GM21390 (cell line): ENCODE measurements at regions not wholly inside any gene's neighbourhood (a gene's known extent, or its start where the extent isn't known, plus 50 kb on each side); places are given as distances from the start of the nearest gene placed in this dataset.
"Not testable (repeated sequence)": the region's sequence is repeated elsewhere in the genome, so short reads cannot be mapped to it uniquely, and the experiment has no call there.

Experiments used
- ATAC-seq: cut with Tn5 transposase; IDR thresholded peaks from one replicate; pipeline ENCODE4 v1.9.1; 2021; ENCODE audit not compliant: unreplicated experiment

DNA sequence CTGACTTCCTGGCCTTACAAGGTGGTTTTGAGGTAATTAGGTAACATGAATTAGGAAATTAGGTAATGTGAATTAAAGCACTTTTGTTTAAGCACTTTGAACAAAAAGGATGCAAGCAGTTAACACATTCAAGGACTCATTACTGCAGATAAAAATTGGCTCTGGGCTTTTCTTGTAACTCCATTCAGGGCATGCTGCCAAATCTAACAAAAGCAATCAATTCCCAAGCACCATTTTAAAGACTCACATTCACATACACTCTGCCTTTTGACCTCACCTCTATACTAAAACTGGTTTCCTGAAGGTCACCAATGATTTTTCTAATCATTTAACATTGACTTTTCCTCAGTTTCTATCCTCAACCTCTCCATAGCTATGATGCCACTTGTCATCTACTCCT, 251.2 kb upstream of the RHOBTB1 start:
- no peak for ATAC-seq

DNA sequence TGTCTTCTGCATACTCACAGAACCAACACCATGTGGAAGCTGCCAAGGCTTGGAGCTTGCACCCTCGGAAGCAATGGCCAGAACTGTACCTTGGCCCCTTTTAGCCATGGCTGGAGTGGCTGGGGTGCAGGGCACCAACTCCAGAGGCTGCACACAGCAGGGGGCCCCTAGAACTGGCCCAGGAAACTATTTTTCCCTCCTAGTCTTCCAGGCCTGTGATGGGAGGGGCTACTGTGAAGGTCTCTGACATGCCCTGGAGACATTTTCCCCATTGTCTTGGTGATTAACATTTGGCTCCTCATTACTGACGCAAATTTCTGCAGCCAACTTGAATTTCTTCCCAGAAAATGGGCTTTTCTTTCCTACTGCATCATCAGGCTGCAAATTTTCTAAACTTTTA, 248.6 kb upstream of the RHOBTB1 start:
- ATAC-seq: not testable (repeated sequence)

DNA sequence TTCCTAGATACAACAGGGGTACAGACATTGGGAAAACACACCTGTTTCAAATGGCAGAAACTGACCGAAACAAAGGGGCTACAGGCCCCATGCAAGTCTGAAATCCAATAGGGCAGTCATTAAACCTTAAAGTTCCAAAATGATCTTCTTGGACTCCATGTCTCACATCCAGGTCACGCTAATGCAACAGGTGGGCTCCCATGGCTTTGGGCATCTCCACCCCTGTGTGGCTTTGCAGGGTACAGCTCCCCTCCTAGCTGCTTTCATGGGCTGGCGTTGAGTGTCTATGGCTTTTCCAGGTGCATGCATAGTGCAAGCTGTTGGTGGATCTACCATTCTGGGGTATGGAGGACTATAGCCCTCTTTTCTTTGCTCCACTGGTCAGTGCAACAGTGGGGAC, 248.1 kb upstream of the RHOBTB1 start:
- ATAC-seq: no peak

DNA sequence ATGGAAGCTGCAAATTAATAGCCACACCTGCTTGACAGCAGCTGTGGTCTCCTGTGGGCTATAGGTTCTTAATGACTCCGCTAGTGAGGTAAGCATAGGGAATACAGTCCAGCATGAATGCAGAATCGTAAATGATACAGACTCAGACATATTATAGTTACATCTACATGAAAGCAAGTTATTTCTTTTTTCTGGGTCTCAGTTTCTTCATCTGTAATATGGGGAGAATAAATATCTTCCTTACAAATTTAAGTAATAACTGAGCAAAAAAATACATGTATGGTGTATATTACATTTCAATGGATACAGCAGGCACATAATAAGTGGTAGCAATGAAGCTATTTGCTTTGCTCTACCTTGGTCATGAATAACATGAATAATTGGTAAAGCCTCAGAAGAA, 245.9 kb upstream of the RHOBTB1 start:
- ATAC-seq: no peak

DNA sequence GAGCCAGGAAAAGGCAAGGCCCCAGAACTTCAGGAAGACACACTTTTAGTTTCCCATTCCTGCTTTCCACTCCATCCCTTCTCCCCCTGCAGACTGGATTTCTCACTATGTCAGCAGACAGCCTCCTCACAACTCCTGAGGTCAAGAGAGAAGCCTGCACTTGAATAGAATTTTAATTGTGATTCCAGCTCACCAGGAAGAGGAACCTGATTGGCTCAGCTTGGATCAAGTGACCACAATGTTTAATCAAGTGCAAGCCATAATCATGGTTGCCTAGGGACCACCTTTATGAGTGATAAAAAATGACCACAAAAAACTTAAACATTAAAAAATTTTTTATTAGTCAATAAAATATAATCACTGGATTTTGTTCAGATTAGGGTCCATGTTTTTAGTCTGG, 244.7 kb upstream of the RHOBTB1 start:
- no peak for ATAC-seq

DNA sequence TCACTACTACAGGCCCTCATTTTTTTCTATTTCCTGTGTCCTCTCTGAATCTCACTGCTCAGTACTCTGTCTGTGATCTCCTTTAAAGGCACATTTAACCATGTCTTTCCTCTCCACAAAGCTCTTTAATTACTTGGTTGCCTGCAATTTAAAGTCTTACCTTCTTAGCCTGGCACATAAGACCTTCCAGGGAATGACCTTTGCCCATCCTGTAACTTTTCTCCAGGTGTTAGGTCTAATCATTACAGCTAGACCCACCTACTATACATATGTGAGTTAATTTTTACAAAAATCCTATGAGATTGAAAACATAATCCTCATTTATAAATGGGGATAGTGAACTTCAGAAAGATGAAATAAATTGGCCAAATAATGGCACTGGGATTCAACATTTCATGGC, 244.1 kb upstream of the RHOBTB1 start:
- ATAC-seq: no peak

DNA sequence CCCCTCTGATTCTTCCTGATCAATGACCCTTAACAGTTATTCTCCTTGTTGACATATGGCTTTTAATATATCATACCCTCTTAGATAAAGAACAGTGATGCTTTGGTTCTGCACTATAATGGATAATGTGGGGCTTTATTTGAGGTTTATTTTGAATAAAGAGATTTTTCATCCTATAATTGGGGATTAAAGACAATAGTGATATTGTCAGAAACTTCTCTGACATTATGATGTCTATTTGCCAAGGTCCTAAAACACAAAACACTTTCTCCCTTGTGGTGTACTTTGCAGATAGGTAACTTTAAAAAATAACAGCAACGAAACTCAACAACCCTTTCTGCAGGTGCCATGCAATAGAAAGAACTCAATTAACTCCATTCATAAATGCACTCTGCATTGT, 243.6 kb upstream of the RHOBTB1 start:
- ATAC-seq: no peak

DNA sequence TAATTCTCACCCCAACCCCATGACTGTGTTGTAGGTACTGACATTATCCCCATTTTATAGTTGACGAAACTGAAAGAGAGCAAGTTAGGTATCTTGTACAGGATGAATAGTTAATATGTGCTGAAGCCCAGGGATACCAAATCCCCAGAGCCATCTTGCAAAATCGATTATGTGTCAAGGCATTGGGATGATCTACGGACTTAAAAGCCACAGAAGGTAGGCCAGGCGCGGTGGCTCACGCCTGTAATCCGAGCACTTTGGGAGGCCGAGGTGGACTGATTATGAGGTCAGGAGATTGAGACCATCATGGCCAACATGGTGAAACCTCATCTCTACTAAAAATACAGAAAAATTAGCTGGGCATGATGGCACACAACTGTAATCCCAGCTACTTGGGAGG, 242.4 kb upstream of the RHOBTB1 start:
- no peak for ATAC-seq

DNA sequence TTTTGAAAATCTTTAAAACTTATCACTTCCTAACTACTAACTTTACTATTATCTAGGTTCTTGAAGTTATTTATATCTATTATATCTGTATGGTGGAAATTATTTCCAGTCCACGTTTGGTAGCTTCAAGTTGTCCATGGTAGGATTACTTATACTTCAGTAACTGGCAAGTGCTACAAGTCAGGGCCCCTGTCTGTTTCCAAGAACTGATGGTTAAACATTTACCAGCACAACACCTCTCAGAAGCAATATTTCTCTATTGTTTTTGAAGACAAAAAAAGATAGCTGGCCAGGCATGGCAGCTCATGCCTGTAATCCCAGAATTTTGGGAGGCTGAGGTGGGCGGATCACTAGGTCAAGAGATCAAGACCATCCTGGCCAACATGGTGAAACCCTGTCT, 240.4 kb upstream of the RHOBTB1 start:
- no peak for ATAC-seq

DNA sequence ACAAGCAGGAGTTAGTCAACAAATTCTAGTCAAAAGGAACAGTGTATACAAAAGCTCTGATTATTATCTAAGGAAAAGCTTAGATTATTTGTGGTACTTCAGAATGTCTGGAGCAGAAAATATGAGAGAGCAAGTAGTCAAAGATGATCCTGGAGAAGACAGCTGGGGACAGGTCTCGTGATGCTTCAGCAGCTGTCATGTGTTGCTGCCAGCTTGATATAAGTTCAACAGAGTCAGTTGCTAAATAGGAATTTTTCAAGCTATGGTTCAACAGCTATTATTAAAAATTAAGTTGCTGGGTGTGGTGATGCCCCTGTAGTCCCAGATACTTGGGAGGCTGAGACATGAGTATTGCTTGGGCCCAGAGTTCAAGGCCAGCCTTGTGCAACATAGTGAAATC, 240.0 kb upstream of the RHOBTB1 start:
- ATAC-seq: no peak

DNA sequence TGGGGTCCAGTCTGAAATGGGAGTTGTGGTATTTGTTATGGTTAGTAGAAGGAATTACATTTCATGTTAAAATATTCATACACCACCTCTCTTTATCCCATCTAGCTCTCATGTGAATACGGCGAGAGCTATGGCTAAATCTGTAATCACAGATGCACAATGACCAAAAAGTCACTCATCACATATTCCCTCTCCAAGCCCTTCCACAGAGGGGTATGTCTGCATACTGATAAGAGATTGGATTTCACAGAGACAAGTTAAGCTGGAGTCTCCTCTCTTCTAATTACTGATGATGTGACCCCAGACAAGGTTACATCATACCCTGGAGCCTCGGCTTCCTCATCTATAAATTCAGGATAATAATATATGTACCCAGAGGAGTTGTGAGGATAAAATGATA, 237.8 kb upstream of the RHOBTB1 start:
- ATAC-seq: no peak

DNA sequence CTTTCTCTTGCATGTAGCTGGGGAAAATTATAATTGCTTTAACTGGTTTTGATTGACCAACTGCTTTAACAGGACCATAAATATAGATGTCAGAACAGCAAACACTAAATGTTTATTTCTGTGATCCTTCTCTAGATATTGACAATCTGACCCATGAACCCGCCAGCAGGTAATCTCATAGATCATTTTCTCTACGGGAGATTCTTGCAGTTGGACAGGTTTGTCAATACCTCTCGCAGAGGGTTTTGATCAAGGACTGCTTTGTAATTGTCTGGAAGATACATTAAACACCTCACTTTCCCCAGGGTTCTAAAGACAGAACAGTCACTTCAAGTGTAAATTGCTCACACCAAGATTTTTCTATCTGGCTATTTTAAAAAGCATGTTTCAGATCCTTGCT, 235.8 kb upstream of the RHOBTB1 start:
- ATAC-seq: no peak

DNA sequence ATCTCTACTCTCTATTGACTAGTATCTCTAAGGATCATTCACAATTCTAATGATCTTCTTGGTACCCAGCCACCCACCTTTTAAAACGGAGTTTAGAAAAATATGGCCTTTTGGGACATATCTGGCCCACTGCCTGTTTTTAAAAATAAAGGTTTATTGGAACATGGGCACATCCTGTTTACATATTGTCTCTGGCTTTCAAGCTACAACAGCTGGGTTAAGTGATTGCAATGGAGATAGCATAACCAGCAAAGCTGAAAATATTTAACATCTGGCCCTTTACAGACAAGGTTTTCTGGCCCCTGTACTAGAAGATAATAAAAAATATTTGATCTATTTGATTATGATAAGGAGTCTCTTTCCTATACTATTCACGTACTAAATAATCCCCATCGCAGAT, 232.4 kb upstream of the RHOBTB1 start:
- no peak for ATAC-seq

DNA sequence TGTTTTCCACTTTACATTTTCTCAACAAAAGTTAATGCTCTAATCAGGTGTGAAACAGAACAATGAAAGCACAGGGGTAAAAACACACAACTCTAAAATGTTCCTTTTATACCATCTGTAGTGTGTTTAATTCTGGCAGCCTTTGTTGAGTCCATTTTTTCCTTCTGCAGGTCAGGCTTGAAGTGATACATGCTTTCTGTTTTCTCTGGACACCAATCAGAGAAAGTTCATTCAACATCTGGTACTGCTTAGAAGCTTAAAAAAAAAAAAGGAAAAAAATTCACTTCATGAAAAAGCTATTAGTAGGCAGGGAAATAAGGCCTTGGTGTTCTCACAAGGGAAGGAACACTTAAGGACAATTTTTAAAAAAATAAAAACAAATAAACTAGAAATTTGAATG, 231.3 kb upstream of the RHOBTB1 start:
- no peak for ATAC-seq

DNA sequence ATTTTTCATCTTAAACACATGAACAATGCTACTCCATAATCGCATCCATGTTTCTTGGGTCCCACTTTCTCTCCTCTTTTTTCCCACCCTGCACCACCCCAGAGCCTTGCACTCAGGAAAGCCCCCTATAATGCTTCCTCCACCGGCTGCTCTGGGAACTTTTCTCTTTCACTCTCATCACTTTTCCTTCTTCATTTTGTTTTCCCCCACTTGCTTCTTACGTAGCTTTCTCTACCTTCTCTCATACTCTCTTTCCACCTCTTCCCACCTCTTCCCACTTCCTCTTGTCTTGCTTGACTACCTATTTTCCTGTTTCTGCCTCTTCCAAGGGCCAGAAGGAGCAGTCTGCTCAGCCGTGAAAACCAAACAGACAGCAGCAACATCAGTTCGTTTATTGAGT, 229.5 kb upstream of the RHOBTB1 start:
- no peak for ATAC-seq

DNA sequence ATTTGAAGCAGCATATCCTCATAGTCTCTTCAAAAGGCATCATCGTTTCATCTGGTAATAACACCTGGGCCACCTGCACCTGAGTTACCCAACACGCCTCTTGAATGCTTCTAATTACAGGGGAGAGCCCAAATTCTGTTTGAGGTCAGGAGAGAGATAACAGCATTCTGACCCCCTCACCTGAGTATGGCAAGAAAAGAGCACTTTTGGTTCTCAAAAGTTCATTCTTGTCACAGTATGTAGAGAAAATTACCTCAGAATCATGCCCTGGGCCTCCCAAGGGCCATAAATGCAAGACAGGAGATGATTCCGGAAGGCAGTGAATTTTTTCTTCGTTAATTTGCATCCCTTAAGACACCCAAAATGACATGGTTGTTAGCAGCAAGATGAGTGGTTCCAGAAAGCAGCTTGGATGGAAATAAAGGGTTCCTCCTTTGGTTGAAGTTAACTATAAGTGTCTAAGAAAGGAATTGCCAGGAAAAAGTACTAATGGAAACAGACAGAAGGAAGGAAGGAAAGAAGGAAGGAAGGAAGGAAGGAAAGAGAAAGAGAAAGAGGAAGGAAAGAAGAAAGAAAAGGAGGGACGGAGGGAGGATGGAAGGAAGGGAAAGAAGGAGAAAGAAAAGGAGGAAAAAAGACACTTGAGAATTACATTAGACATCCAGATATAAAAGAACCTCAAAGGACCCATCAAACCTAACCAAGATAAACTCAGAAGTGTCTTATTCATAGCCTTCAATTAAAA, 228.4 kb upstream of the RHOBTB1 start:
- ATAC-seq: no peak

DNA sequence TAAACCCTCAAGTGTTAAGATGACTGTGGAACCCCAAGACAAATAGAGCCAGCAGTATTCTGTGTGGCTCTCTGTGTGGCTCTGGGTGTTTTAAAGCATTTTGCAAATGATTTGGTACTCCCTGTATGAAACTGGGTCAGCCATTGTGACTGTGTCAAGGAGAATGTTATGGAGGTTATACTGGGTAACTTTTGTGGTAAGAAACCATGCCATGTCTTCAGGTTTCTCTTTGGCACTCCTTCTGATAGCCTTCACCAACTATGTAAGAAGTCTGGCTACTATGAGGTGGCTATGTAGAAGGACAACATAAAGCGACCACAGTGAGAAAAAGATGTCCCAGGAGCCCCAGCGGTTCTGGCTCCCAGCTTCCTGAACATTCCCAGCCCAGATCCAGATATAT, 226.6 kb upstream of the RHOBTB1 start:
- no peak for ATAC-seq

DNA sequence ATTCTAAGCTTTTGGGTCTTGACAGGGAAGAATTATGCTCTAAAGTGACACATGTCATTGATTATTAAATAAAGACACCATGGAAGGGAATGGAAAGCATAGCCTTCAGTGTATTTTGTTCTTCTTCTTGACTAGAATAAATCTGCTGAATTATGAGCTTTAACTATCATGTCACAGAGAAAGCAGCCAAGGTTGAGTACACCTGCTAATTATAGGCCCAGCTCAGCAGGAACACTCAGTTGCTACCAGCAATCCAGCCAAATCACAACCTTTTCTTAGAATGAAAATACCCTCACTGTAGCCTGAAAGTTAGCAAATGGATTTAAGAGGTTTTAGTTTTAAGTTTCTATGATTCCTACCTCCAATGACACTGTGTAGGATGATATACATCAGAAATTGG, 225.3 kb upstream of the RHOBTB1 start:
- ATAC-seq: no peak

DNA sequence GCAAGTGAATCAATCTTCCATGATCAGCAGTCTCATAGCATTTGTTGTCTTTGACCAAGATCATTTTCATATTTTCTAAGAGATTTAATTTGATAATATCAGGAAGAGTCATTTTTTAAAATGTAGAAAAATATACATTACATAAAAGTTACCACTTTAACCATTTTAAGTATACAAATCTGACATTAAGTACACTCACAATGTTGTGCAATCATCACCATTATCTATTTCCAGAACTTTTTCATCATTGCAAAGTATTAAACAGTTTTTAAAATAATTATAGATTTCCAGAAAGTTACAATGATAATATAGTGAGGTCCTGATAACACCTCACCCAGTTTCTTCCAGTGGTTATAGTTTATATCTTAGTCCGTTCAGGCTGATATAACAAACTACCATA, 222.5 kb upstream of the RHOBTB1 start:
- no peak for ATAC-seq

DNA sequence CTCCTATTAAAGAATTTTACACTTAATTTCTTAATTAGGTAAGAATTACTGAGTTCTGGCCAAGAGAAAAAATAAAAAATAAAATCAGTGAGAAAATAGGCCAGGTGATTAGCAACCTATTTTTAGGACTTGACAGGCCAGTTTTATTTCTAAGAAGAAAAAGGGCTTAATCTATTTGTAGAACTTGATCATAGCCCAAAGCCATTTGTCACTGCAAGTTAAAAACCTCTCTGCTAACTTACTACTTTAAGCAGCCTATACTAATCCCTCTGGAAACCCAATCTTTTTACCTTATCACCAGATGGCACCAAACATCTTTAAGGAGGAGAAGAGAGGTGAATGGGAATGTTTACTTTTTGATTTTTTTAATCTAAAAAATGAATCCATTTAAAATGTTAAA, 222.1 kb upstream of the RHOBTB1 start:
- ATAC-seq: no peak

DNA sequence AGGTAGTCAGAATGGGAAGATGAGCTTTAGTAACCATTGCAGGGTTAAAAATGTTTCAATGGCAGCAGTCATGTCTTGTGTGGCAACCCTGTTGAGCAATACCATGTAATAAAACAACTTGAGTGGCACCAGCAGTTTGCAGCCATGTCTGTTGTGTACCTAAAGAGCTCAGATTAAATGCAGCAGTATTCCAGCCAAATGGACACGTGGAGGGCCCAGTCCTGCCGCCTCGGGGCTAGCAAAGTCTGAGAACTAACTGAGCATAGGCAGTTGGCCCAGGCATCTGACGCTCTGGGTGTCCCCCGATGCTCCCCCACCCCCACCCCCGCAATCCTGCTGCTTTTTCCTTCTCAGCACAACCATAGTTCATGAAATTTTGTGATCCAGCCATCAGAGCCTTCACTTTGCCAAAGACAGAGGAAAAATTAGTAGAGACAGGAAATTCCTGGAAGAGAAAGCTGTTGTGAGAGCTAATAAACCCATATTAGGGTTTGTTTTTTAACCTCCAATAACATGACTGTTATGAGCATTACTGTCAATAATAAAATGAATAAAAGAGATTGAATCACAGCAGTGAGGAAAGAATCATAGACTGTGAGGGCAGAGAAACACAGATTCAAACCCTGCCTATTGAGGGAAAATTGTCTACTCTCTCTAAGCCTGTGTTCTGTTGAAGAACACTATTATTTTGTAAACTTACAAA, 220.6 kb upstream of the RHOBTB1 start:
- ATAC-seq: no peak

DNA sequence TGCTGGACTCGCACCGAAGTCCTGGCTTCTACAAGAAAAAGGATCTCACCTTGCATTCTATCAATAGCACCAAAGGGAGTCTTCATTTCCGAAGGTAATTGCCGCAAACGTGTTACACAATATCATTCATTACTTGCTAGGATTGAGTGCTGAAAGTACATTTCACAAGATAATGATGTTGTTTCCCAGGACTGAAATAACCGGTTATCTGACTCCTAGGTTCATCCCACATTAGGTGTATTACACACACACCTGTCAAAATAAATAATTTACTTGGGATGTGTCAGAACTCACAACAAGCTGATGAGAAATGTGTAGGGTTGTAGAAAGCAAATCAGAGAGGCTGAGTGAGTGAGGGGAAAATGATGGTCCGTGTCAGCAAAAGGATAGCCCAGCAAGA, 219.4 kb upstream of the RHOBTB1 start:
- ATAC-seq: no peak

DNA sequence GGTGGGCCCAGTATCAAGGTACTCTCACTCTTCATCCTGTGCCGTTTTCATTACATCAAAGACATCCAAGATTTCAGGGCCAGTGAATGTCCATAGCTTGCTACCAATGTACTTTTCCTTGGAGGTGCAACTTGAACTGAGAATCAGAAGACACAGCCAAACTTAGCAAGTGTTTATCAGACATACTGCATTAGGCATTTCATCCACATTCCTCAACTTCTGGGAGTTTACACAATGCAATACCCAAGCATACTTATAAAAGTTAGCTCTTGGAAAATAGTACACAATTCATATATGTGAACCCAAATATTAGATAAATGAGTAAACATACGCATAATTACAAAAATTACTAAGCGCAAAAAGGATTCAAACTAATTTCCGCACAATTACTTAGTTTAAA, 216.3 kb upstream of the RHOBTB1 start:
- no peak for ATAC-seq
